ENCODE measurements at regions not wholly inside any gene's neighbourhood (a gene's known extent, or its start where the extent isn't known, plus 50 kb on each side); places are given as distances from the start of the nearest gene placed in this dataset.

DNA sequence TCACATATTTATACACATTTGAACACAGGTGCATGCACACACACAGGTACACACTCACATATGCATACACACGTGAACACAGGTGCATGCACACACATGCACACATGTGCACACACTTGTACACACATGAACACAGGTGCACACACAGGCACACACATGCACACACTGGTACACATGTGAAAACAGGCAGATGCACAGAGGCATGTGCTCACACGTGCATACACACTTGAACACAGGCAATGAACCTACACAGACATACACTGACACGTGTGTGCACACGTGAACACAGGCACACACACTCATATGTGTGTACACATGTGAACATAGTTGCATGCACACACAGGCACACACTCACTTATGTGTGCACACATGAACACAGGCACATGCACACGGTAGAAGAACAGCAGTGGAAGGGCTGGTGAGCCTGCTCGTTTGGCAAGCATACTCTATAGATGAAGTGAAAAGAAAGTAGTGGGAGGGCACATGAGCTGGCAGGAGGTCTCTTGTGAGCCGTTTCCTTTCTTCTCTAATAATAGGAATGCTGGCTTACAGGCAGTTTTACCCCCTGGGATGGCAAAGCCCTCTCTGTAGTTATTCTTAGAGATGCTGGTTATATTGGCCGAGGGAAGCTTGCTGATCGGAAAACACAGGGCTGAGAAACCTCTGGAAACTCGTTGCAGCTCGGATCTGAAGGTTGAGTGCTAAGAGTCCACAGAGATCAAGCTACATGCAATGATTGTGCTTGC, 279.6 kb upstream of the CLNK start:
- no peak overlapping the region for H3K9ac ChIP-seq
- H3K4me3 ChIP-seq (ENCODE audit: low read depth in 2 of 2, low read length in 1 of 2): no peak overlapping the region
- H3K36me3 ChIP-seq (replicated peaks in 1 of 2; ENCODE audit: control insufficient read depth in 1 of 2, insufficient read depth in 2 of 2, low read length in 1 of 2): no peaks in the 10 kb centered on the region
- H3F3A ChIP-seq (replicated peaks; ENCODE audit: insufficient read depth): no peaks in the 10 kb centered on the region
- H3K9me2 ChIP-seq: no peaks in the 10 kb centered on the region
- CTCF ChIA-PET: no interaction called here
- no peak overlapping the region for H3K4me2 ChIP-seq
- POLR2A ChIA-PET: no interaction called here
- H4K20me1 ChIP-seq (ENCODE audit: insufficient read depth): no peaks in the 10 kb centered on the region
- no peaks in the 10 kb centered on the region for H3K4me1 ChIP-seq (ENCODE audit: control insufficient read depth in 1 of 2, insufficient read depth in 2 of 2, low read depth in 1 of 2, low read length in 1 of 2)
- no peak for DNase-seq
- H2AFZ ChIP-seq (ENCODE audit: low read depth): no peak overlapping the region
- H3K27me3 ChIP-seq (ENCODE audit: insufficient read depth): no peaks in the 10 kb centered on the region
- no peak for TF ChIP-seq RFX5 (IDR thresholded peaks at IDR 0.05; ENCODE audit: low read length)
- no peak for TF ChIP-seq TEAD4 (IDR thresholded peaks at IDR 0.05; ENCODE audit: borderline replicate concordance, insufficient read depth)
- no peak for TF ChIP-seq YY1 (IDR thresholded peaks at IDR 0.05; ENCODE audit: low read depth)
- TF ChIP-seq MEF2A (IDR thresholded peaks at IDR 0.05; ENCODE audit: borderline replicate concordance, low read depth): no peak
- TF ChIP-seq RXRA (IDR thresholded peaks at IDR 0.05; ENCODE audit: borderline replicate concordance, low read depth): no peak
- no peak for TF ChIP-seq NRF1 (IDR thresholded peaks at IDR 0.05; ENCODE audit: low read depth, low read length)
- no peak overlapping the region for H3K27ac ChIP-seq (ENCODE audit: low read depth in 2 of 2, low read length in 1 of 2)
- WGBS (ENCODE audit: low lambda C conversion rate): 4% methylated on average over 11 of the region's 11 CpGs
- H3K79me2 ChIP-seq (ENCODE audit: insufficient read depth): no peaks in the 10 kb centered on the region
- no peaks in the 10 kb centered on the region for H3K9me3 ChIP-seq

DNA sequence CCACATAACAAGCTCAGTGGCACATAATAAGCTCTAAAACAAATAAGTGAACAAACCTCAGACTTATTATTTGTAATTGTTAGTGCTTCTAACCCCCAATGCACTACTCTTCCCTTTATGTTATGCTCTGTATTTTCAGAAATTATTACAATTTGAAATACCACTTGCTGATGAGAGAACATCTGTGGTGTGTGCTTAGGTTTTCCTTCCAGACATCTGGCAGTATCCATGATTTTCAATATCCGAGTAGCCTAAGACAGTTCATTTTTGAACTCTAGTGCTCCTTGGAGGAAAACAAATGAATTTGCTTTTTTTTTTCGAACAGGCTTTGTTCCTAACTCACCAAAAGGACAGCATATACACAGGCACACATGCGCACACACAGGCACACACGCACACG, 278.7 kb upstream of the CLNK start:
- Histone ChIP-seq H3K36me3 (replicated peaks in 1 of 2; ENCODE audit: control insufficient read depth in 1 of 2, insufficient read depth in 2 of 2, low read length in 1 of 2) (no peaks in the 10 kb centered on the region), H3K4me1 (ENCODE audit: control insufficient read depth in 1 of 2, insufficient read depth in 2 of 2, low read depth in 1 of 2, low read length in 1 of 2) (no peaks in the 10 kb centered on the region), H3K9me2 (no peaks in the 10 kb centered on the region), H3K27me3 (ENCODE audit: insufficient read depth) (no peaks in the 10 kb centered on the region), H3K4me2 (no peak overlapping the region), H3K9me3 (no peaks in the 10 kb centered on the region), H3K79me2 (ENCODE audit: insufficient read depth) (no peaks in the 10 kb centered on the region), H3F3A (replicated peaks; ENCODE audit: insufficient read depth) (no peaks in the 10 kb centered on the region), H3K27ac (ENCODE audit: low read depth in 2 of 2, low read length in 1 of 2) (no peak overlapping the region), H3K4me3 (ENCODE audit: low read depth in 2 of 2, low read length in 1 of 2) (no peak overlapping the region), H3K9ac (no peak overlapping the region), H4K20me1 (ENCODE audit: insufficient read depth) (no peaks in the 10 kb centered on the region), H2AFZ (ENCODE audit: low read depth) (no peak overlapping the region)
- TF ChIP-seq JUND (IDR thresholded peaks at IDR 0.05) (no peak), NFIC (IDR thresholded peaks at IDR 0.05; ENCODE audit: borderline replicate concordance) (no peak), EZH2phosphoT487 (IDR thresholded peaks at IDR 0.05; ENCODE audit: borderline replicate concordance, low read depth) (no peak), YY1 (IDR thresholded peaks at IDR 0.05; ENCODE audit: low read depth) (no peak), GABPA (IDR thresholded peaks at IDR 0.05; ENCODE audit: low read depth) (no peak), MXI1 (IDR thresholded peaks at IDR 0.05; ENCODE audit: low read depth, low read length) (no peak), SMC3 (IDR thresholded peaks at IDR 0.05; ENCODE audit: low read depth, low read length) (no peak), GATA2 (CRISPR knock-in tag; IDR thresholded peaks at IDR 0.05) (no peak), TCF12 (IDR thresholded peaks at IDR 0.05) (no peak), RCOR1 (IDR thresholded peaks at IDR 0.05; ENCODE audit: low read length) (no peak), FOXJ3 (CRISPR knock-in tag; IDR thresholded peaks at IDR 0.05) (no peak), TEAD4 (IDR thresholded peaks at IDR 0.05; ENCODE audit: borderline replicate concordance, insufficient read depth) (no peak), RFX5 (IDR thresholded peaks at IDR 0.05; ENCODE audit: low read length) (no peak)
- TF ChIP-seq, protein P1, sequence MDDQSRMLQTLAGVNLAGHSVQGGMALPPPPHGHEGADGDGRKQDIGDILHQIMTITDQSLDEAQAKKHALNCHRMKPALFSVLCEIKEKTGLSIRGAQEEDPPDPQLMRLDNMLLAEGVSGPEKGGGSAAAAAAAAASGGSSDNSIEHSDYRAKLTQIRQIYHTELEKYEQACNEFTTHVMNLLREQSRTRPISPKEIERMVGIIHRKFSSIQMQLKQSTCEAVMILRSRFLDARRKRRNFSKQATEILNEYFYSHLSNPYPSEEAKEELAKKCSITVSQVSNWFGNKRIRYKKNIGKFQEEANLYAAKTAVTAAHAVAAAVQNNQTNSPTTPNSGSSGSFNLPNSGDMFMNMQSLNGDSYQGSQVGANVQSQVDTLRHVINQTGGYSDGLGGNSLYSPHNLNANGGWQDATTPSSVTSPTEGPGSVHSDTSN (IDR thresholded peaks at IDR 0.05): no peak
- TF ChIP-seq, protein P2, sequence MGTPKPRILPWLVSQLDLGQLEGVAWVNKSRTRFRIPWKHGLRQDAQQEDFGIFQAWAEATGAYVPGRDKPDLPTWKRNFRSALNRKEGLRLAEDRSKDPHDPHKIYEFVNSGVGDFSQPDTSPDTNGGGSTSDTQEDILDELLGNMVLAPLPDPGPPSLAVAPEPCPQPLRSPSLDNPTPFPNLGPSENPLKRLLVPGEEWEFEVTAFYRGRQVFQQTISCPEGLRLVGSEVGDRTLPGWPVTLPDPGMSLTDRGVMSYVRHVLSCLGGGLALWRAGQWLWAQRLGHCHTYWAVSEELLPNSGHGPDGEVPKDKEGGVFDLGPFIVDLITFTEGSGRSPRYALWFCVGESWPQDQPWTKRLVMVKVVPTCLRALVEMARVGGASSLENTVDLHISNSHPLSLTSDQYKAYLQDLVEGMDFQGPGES (IDR thresholded peaks at IDR 0.05; ENCODE audit: low read depth, low read length): no peak
- TF ChIP-seq, protein P3, sequence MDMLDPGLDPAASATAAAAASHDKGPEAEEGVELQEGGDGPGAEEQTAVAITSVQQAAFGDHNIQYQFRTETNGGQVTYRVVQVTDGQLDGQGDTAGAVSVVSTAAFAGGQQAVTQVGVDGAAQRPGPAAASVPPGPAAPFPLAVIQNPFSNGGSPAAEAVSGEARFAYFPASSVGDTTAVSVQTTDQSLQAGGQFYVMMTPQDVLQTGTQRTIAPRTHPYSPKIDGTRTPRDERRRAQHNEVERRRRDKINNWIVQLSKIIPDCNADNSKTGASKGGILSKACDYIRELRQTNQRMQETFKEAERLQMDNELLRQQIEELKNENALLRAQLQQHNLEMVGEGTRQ (IDR thresholded peaks at IDR 0.05; ENCODE audit: borderline replicate concordance, low read depth, low read length): no peak
- TF ChIP-seq, protein P4, sequence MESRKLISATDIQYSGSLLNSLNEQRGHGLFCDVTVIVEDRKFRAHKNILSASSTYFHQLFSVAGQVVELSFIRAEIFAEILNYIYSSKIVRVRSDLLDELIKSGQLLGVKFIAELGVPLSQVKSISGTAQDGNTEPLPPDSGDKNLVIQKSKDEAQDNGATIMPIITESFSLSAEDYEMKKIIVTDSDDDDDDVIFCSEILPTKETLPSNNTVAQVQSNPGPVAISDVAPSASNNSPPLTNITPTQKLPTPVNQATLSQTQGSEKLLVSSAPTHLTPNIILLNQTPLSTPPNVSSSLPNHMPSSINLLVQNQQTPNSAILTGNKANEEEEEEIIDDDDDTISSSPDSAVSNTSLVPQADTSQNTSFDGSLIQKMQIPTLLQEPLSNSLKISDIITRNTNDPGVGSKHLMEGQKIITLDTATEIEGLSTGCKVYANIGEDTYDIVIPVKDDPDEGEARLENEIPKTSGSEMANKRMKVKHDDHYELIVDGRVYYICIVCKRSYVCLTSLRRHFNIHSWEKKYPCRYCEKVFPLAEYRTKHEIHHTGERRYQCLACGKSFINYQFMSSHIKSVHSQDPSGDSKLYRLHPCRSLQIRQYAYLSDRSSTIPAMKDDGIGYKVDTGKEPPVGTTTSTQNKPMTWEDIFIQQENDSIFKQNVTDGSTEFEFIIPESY (IDR thresholded peaks at IDR 0.05; ENCODE audit: borderline replicate concordance, low read depth): no peak
- POLR2A ChIA-PET: no interaction called here
- CTCF ChIA-PET: no interaction called here
- WGBS (ENCODE audit: low lambda C conversion rate): 46% methylated on average over 5 of the region's 5 CpGs
- DNase-seq: no peak

All from SK-N-SH (cell line).